ENCODE measurements at regions not wholly inside any gene's neighbourhood (a gene's known extent, or its start where the extent isn't known, plus 50 kb on each side); places are given as distances from the start of the nearest gene placed in this dataset.

DNA sequence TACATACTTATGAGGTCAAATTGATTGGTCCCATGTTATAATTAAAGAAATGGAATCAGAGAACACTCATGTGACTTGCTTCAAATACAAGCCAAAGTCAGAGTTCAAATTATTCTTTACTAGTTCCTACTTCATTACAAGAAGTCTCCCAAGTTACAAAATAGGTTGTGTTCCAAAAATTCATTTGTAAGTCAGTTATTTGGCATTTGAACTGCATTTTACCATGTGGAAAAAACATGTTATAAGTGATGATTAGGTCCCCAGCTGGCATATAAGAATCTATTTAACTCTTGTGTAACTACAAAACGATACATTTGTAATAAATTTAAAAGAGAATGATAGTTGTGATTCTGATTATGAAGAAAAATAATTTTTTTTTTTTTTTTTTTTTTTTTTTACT, 124.1 kb downstream of the DISP1 start:
- WGBS = 95% methylated on average over 1 of the region's 1 CpG
- TF ChIP-seq SP1 (IDR thresholded peaks at IDR 0.05) (no peak), RXRA (IDR thresholded peaks at IDR 0.05) (no peak), TAF1 (conservative IDR thresholded peaks at IDR 0.05) (no peak)
- H3K9ac ChIP-seq (ENCODE audit: low read depth in 1 of 2, low read length in 2 of 2) = no peak overlapping the region

GRCh38 chr1:222940095-222940494, 125.3 kb downstream of the DISP1 start:
- WGBS = 96% methylated on average over 5 of the region's 5 CpGs
- DNase-seq (ENCODE audit: low spot score) = no peak
- Histone ChIP-seq H3K4me3 (ENCODE audit: low read depth in 1 of 3, low read length in 3 of 3) (no peak overlapping the region), H3K36me3 (ENCODE audit: control insufficient read depth in 4 of 4, insufficient read depth in 3 of 4, low read depth in 1 of 4, low read length in 3 of 4) (peaks cover 0 to 4% (median 0%) of the 10 kb centered on the region in 4 donors), H3K27me3 (ENCODE audit: control insufficient read depth in 4 of 4, insufficient read depth in 4 of 4, low read length in 3 of 4) (no peaks in the 10 kb centered on the region), H3K9me3 (ENCODE audit: control insufficient read depth in 4 of 4, low read length in 3 of 4) (no peaks in the 10 kb centered on the region), H3K27ac (ENCODE audit: low read depth in 1 of 2, low read length in 2 of 2) (no peak overlapping the region), H3K9ac (ENCODE audit: low read depth in 1 of 2, low read length in 2 of 2) (no peak overlapping the region), H3K4me1 (ENCODE audit: control insufficient read depth in 4 of 4, insufficient read depth in 4 of 4, low read length in 3 of 4) (no peaks in the 10 kb centered on the region)
- TF ChIP-seq YY1 (IDR thresholded peaks at IDR 0.05) (no peak), ZBTB33 (IDR thresholded peaks at IDR 0.05) (no peak), RAD21 (IDR thresholded peaks at IDR 0.05) (no peak), REST (IDR thresholded peaks at IDR 0.05) (no peak), FOXA1 (IDR thresholded peaks at IDR 0.05) (no peak), SP1 (IDR thresholded peaks at IDR 0.05) (no peak), JUND (IDR thresholded peaks at IDR 0.05) (no peak), HNF4G (IDR thresholded peaks at IDR 0.05) (no peak), GABPA (IDR thresholded peaks at IDR 0.05 in 1 of 2, conservative IDR thresholded peaks at IDR 0.05 in 1 of 2) (no peak), HNF4A (conservative IDR thresholded peaks at IDR 0.05) (no peak), RXRA (IDR thresholded peaks at IDR 0.05) (no peak), FOXA2 (IDR thresholded peaks at IDR 0.05) (no peak), EGR1 (IDR thresholded peaks at IDR 0.05; ENCODE audit: low read depth in 2 of 2) (no peak), ATF3 (IDR thresholded peaks at IDR 0.05) (no peak), MAX (IDR thresholded peaks at IDR 0.05) (no peak), TAF1 (conservative IDR thresholded peaks at IDR 0.05) (no peak), NR2F2 (IDR thresholded peaks at IDR 0.05) (no peak)
- TF ChIP-seq, protein P1, sequence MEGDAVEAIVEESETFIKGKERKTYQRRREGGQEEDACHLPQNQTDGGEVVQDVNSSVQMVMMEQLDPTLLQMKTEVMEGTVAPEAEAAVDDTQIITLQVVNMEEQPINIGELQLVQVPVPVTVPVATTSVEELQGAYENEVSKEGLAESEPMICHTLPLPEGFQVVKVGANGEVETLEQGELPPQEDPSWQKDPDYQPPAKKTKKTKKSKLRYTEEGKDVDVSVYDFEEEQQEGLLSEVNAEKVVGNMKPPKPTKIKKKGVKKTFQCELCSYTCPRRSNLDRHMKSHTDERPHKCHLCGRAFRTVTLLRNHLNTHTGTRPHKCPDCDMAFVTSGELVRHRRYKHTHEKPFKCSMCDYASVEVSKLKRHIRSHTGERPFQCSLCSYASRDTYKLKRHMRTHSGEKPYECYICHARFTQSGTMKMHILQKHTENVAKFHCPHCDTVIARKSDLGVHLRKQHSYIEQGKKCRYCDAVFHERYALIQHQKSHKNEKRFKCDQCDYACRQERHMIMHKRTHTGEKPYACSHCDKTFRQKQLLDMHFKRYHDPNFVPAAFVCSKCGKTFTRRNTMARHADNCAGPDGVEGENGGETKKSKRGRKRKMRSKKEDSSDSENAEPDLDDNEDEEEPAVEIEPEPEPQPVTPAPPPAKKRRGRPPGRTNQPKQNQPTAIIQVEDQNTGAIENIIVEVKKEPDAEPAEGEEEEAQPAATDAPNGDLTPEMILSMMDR (IDR thresholded peaks at IDR 0.05; ENCODE audit: low read depth, low read length, missing input control) = no peak

More for the DNA sequence above, 124.1 kb downstream of the DISP1 start:
- no peaks in the 10 kb centered on the region for H3K4me1 ChIP-seq (ENCODE audit: control insufficient read depth in 4 of 4, insufficient read depth in 4 of 4, low read length in 3 of 4)
- no peaks in the 10 kb centered on the region for H3K27me3 ChIP-seq (ENCODE audit: control insufficient read depth in 4 of 4, insufficient read depth in 4 of 4, low read length in 3 of 4)
- no peak overlapping the region for H3K27ac ChIP-seq (ENCODE audit: low read depth in 1 of 2, low read length in 2 of 2)
- DNase-seq (ENCODE audit: low spot score) = no peak
- H3K9me3 ChIP-seq (ENCODE audit: control insufficient read depth in 4 of 4, low read length in 3 of 4) = no peaks in the 10 kb centered on the region
- peaks cover 0 to 4% (median 0%) of the 10 kb centered on the region in 4 donors for H3K36me3 ChIP-seq (ENCODE audit: control insufficient read depth in 4 of 4, insufficient read depth in 3 of 4, low read depth in 1 of 4, low read length in 3 of 4)
- H3K4me3 ChIP-seq (ENCODE audit: low read depth in 1 of 3, low read length in 3 of 3) = no peak overlapping the region
